ENCODE measurements at regions not wholly inside any gene's neighbourhood (a gene's known extent, or its start where the extent isn't known, plus 50 kb on each side); places are given as distances from the start of the nearest gene placed in this dataset.

GRCh38 chr1:213492161-213493041 is 441.4 kb downstream of the RPS6KC1 start:
- ATAC-seq (no peak), DNase-seq (ENCODE audit: low read depth, low spot score) (no peak)
- BruUV-seq (replicated peaks) = no TSS peak
- Histone ChIP-seq H3K27me3 (ENCODE audit: control insufficient read depth, insufficient read depth, low read length) (0 out of 2 replicates have a peak, but pooled peaks cover 4% of the 10 kb centered on the region), H3K9me3 (ENCODE audit: control insufficient read depth, insufficient read depth, low read depth, low read length) (no peaks in the 10 kb centered on the region), H3K36me3 (ENCODE audit: control insufficient read depth, insufficient read depth, low read length) (no peaks in the 10 kb centered on the region), H3K4me3 (ENCODE audit: low read depth in 2 of 2, low read length in 2 of 2) (no peak overlapping the region), H3K27ac (ENCODE audit: low read length) (no peak overlapping the region), H3K4me1 (ENCODE audit: control insufficient read depth, insufficient read depth, low read length) (no peaks in the 10 kb centered on the region)
- ChIA-PET POLR2A (no interaction called here), CTCF (no interaction called here)
- in situ Hi-C loops (cut with HindIII; ENCODE audit: low pct_unique_long_range_greater_than_20kb, low sequenced_read_pairs) (no loop called here), intact Hi-C loops (cut with micrococcal nuclease; ENCODE audit: unreplicated experiment) (no loop called here)
- no peak for TF ChIP-seq TCF7L2 (IDR thresholded peaks at IDR 0.05; ENCODE audit: low read depth, low read length)
- TF ChIP-seq SIN3A (IDR thresholded peaks at IDR 0.05; ENCODE audit: borderline replicate concordance, insufficient read depth, low read depth, low read length) = no peak
- TF ChIP-seq, protein P1, sequence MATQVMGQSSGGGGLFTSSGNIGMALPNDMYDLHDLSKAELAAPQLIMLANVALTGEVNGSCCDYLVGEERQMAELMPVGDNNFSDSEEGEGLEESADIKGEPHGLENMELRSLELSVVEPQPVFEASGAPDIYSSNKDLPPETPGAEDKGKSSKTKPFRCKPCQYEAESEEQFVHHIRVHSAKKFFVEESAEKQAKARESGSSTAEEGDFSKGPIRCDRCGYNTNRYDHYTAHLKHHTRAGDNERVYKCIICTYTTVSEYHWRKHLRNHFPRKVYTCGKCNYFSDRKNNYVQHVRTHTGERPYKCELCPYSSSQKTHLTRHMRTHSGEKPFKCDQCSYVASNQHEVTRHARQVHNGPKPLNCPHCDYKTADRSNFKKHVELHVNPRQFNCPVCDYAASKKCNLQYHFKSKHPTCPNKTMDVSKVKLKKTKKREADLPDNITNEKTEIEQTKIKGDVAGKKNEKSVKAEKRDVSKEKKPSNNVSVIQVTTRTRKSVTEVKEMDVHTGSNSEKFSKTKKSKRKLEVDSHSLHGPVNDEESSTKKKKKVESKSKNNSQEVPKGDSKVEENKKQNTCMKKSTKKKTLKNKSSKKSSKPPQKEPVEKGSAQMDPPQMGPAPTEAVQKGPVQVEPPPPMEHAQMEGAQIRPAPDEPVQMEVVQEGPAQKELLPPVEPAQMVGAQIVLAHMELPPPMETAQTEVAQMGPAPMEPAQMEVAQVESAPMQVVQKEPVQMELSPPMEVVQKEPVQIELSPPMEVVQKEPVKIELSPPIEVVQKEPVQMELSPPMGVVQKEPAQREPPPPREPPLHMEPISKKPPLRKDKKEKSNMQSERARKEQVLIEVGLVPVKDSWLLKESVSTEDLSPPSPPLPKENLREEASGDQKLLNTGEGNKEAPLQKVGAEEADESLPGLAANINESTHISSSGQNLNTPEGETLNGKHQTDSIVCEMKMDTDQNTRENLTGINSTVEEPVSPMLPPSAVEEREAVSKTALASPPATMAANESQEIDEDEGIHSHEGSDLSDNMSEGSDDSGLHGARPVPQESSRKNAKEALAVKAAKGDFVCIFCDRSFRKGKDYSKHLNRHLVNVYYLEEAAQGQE (IDR thresholded peaks at IDR 0.05; ENCODE audit: insufficient read depth in 1 of 2, low read depth in 2 of 2, low read length in 1 of 2) = no peak
- TF ChIP-seq CTCF (IDR thresholded peaks at IDR 0.05) = no peak
- TF ChIP-seq POLR2AphosphoS5 (IDR thresholded peaks at IDR 0.05; ENCODE audit: low read depth, low read length) = no peak

GRCh38 chr1:213499444-213499843 is 448.4 kb downstream of the RPS6KC1 start:
- DNase-seq (ENCODE audit: low read depth, low spot score) (no peak), ATAC-seq (no peak)
- Histone ChIP-seq H3K4me1 (ENCODE audit: control insufficient read depth, insufficient read depth, low read length) (no peaks in the 10 kb centered on the region), H3K36me3 (ENCODE audit: control insufficient read depth, insufficient read depth, low read length) (no peaks in the 10 kb centered on the region), H3K9me3 (ENCODE audit: control insufficient read depth, insufficient read depth, low read depth, low read length) (no peaks in the 10 kb centered on the region), H3K27me3 (ENCODE audit: control insufficient read depth, insufficient read depth, low read length) (no peaks in the 10 kb centered on the region; the same call in 1 of the 2 replicates), H3K27ac (ENCODE audit: low read length) (no peak overlapping the region), H3K4me3 (ENCODE audit: low read depth in 2 of 2, low read length in 2 of 2) (no peak overlapping the region)
- intact Hi-C loops (cut with micrococcal nuclease; ENCODE audit: unreplicated experiment) (no loop called here), in situ Hi-C loops (cut with HindIII; ENCODE audit: low pct_unique_long_range_greater_than_20kb, low sequenced_read_pairs) (no loop called here)
- no peak for TF ChIP-seq POLR2AphosphoS5 (IDR thresholded peaks at IDR 0.05; ENCODE audit: low read depth, low read length)
- TF ChIP-seq CTCF (IDR thresholded peaks at IDR 0.05) = no peak
- TF ChIP-seq, protein P1 (IDR thresholded peaks at IDR 0.05; ENCODE audit: insufficient read depth in 1 of 2, low read depth in 2 of 2, low read length in 1 of 2) = no peak
- no peak for TF ChIP-seq SIN3A (IDR thresholded peaks at IDR 0.05; ENCODE audit: borderline replicate concordance, insufficient read depth, low read depth, low read length)
- no TSS peak for BruUV-seq (replicated peaks)
- ChIA-PET CTCF (no interaction called here), POLR2A (no interaction called here)

Measured in Panc1 (cell line).